ENCODE measurements at regions not wholly inside any gene's neighbourhood (a gene's known extent, or its start where the extent isn't known, plus 50 kb on each side); places are given as distances from the start of the nearest gene placed in this dataset.

GRCh38 chr18:77517901-77518300 lies 268.3 kb downstream of the GALR1 start:
- DNase-seq (ENCODE audit: low spot score): no peak

GRCh38 chr18:77520767-77521166 lies 271.1 kb downstream of the GALR1 start:
- no peak for DNase-seq (ENCODE audit: low spot score)

GRCh38 chr18:77522051-77522675 lies 272.5 kb downstream of the GALR1 start:
- DNase-seq (ENCODE audit: low spot score): no peak

- DNase-seq (ENCODE audit: low spot score): no peak
Observed at GRCh38 chr18:77524909-77525308, 275.3 kb downstream of the GALR1 start.

GRCh38 chr18:77526962-77527361 lies 277.3 kb downstream of the GALR1 start:
- no peak for DNase-seq (ENCODE audit: low spot score)

GRCh38 chr18:77528872-77529271 lies 279.2 kb downstream of the GALR1 start:
- no peak for DNase-seq (ENCODE audit: low spot score)

GRCh38 chr18:77529492-77530176 lies 280.0 kb downstream of the GALR1 start:
- no peak for DNase-seq (ENCODE audit: low spot score)

GRCh38 chr18:77530732-77531131 lies 281.1 kb downstream of the GALR1 start:
- no peak for DNase-seq (ENCODE audit: low spot score)

GRCh38 chr18:77539860-77540259 lies 290.2 kb downstream of the GALR1 start:
- no peak for DNase-seq (ENCODE audit: low spot score)

GRCh38 chr18:77544792-77545191 lies 295.1 kb downstream of the GALR1 start:
- no peak for DNase-seq (ENCODE audit: low spot score)

GRCh38 chr18:77547757-77548156 lies 298.1 kb downstream of the GALR1 start:
- DNase-seq (ENCODE audit: low spot score): no peak

GRCh38 chr18:77548790-77549420 lies 299.3 kb downstream of the GALR1 start:
- DNase-seq (ENCODE audit: low spot score): no peak

GRCh38 chr18:77550625-77551024 lies 301.0 kb downstream of the GALR1 start:
- no peak for DNase-seq (ENCODE audit: low spot score)

GRCh38 chr18:77551055-77551454 lies 301.4 kb downstream of the GALR1 start:
- DNase-seq (ENCODE audit: low spot score): no peak

GRCh38 chr18:77552945-77553344 lies 303.3 kb downstream of the GALR1 start:
- no peak for DNase-seq (ENCODE audit: low spot score)

- DNase-seq (ENCODE audit: low spot score): no peak
Observed at GRCh38 chr18:77554061-77554460, 304.4 kb downstream of the GALR1 start.

GRCh38 chr18:77557046-77557587 lies 307.5 kb downstream of the GALR1 start:
- DNase-seq (ENCODE audit: low spot score): no peak

- no peak for DNase-seq (ENCODE audit: low spot score)
Observed at GRCh38 chr18:77559274-77559910, 309.7 kb downstream of the GALR1 start.

GRCh38 chr18:77560341-77560992 lies 310.8 kb downstream of the GALR1 start:
- DNase-seq (ENCODE audit: low spot score): no peak

GRCh38 chr18:77566604-77567003 lies 317.0 kb downstream of the GALR1 start:
- no peak for DNase-seq (ENCODE audit: low spot score)

GRCh38 chr18:77567205-77567604 lies 317.6 kb downstream of the GALR1 start:
- DNase-seq (ENCODE audit: low spot score): no peak

GRCh38 chr18:77571743-77572142 lies 322.1 kb downstream of the GALR1 start:
- DNase-seq (ENCODE audit: low spot score): no peak
